Esophagus squamous epithelium (tissue), 4 donors: ENCODE measurements at regions not wholly inside any gene's neighbourhood (a gene's known extent, or its start where the extent isn't known, plus 50 kb on each side); places are given as distances from the start of the nearest gene placed in this dataset.

Experiments used
- POLR2A ChIP-seq, 4 donors: fragments of 450-650 bp; IDR thresholded peaks; one replicate each; pipeline ENCODE4 v1.6.1; 2017; ENCODE audit warnings: antibody characterized with exemption in 4 of 4, mild to moderate bottlenecking in 4 of 4, moderate library complexity in 3 of 4
- TF ChIP-seq, protein P1 (sequence below), 6 experiments: fragments of 450-650 bp in 4 of 6; fragments of 200-600 bp in 2 of 6; sonication (generic) in 2 of 6; IDR thresholded peaks; one replicate each; pipeline ENCODE4 v1.5.1; 2016 to 2019; ENCODE audit warnings: antibody characterized with exemption in 6 of 6, mild to moderate bottlenecking in 4 of 6, moderate library complexity in 4 of 6

DNA sequence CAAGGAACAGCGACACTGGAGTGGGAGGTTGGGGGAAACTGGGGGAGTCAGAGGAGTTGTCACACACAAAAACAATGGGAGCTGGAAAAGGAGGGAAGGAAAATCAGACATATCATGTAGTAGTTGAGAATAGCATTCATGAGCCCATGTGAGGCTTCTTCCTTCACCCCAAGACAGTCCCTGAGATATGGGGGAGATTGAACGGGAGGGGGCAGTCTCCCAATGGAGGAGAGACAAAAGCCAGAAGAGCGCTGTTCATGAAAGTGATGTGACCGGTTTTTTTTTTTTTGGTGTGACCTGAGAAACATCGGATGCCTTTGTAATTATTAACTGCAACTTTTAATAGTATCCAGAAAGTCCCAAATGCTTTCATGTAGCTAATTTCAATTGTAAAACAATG, 631.8 kb upstream of the KLF12 start:
- TF ChIP-seq, protein P1, sequence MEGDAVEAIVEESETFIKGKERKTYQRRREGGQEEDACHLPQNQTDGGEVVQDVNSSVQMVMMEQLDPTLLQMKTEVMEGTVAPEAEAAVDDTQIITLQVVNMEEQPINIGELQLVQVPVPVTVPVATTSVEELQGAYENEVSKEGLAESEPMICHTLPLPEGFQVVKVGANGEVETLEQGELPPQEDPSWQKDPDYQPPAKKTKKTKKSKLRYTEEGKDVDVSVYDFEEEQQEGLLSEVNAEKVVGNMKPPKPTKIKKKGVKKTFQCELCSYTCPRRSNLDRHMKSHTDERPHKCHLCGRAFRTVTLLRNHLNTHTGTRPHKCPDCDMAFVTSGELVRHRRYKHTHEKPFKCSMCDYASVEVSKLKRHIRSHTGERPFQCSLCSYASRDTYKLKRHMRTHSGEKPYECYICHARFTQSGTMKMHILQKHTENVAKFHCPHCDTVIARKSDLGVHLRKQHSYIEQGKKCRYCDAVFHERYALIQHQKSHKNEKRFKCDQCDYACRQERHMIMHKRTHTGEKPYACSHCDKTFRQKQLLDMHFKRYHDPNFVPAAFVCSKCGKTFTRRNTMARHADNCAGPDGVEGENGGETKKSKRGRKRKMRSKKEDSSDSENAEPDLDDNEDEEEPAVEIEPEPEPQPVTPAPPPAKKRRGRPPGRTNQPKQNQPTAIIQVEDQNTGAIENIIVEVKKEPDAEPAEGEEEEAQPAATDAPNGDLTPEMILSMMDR (IDR thresholded peaks at IDR 0.05), result no peak
- no peak for TF ChIP-seq POLR2A (IDR thresholded peaks at IDR 0.05)
